Prostate gland (tissue), 2 donors: ENCODE measurements at regions not wholly inside any gene's neighbourhood (a gene's known extent, or its start where the extent isn't known, plus 50 kb on each side); places are given as distances from the start of the nearest gene placed in this dataset.

Experiments used
- DNase-seq: peaks from one replicate; pipeline ENCODE4 v3.0.0-alpha.2; 2019; ENCODE audit warnings: low spot score
- H3K27ac ChIP-seq, 2 donors: fragments of 200-600 bp; sonication (generic); 2 replicates each; pipeline ENCODE4 v1.5.1; 2017 to 2019
- H3K27me3 ChIP-seq: fragments of 200-600 bp; sonication (generic); replicated peaks from 2 replicates; pipeline ENCODE4 v1.5.1; 2019; ENCODE audit not compliant: insufficient read depth
- H3K36me3 ChIP-seq, 2 donors: fragments of 200-600 bp; sonication (generic); 1 replicate in 1 of 2; 2 replicates in 1 of 2; pipeline versions ENCODE4 v1.5.1 to v1.8.1; 2017 to 2019
- H3K4me1 ChIP-seq: fragments of 200-600 bp; sonication (generic); replicated peaks from 2 replicates; pipeline ENCODE4 v1.5.1; 2019
- H3K4me3 ChIP-seq, 2 donors: fragments of 200-600 bp; sonication (generic); 2 replicates each; pipeline ENCODE4 v1.5.1; 2017 to 2019
- H3K9me3 ChIP-seq: fragments of 200-600 bp; sonication (generic); 2 replicates; pipeline ENCODE4 v1.5.1; 2017
- CTCF ChIP-seq, 4 experiments: fragments of 200-600 bp in 2 of 4; fragments of 450-650 bp in 2 of 4; sonication (generic) in 2 of 4; IDR thresholded peaks; 1 replicate in 3 of 4; 2 replicates in 1 of 4; pipeline ENCODE4 v1.5.1; 2016 to 2019; ENCODE audit warnings: antibody characterized with exemption in 4 of 4, mild to moderate bottlenecking in 2 of 4, moderate library complexity in 2 of 4
- POLR2A ChIP-seq: fragments of 450-650 bp; IDR thresholded peaks from one replicate; pipeline ENCODE4 v1.6.1; 2016; ENCODE audit warnings: antibody characterized with exemption, mild to moderate bottlenecking
- POLR2AphosphoS5 ChIP-seq: sonication (generic); formaldehyde crosslinking; IDR thresholded peaks from one replicate; pipeline ENCODE4 v1.6.1; 2017; ENCODE audit warnings: antibody characterized with exemption
- WGBS: methylation state at CpG from one replicate; pipeline ENCODE4 v1.1.5; 2018; 5-methylcytosine and 5-hydroxymethylcytosine counted together
- intact Hi-C: fragments of 100-400 bp; cut with DNase I; formaldehyde crosslinking; loops from one replicate; pipeline ENCODE4 v1.14.2; 2022

GRCh38 chr7:17618652-17618974 lies 320.2 kb downstream of the AHR start:
- Histone ChIP-seq H3K27ac (no peak overlapping the region), H3K27me3 (no peaks in the 10 kb centered on the region), H3K9me3 (no peaks in the 10 kb centered on the region), H3K4me3 (no peak overlapping the region), H3K36me3 (no peaks in the 10 kb centered on the region), H3K4me1 (no peaks in the 10 kb centered on the region)
- TF ChIP-seq POLR2A: no peak
- TF ChIP-seq POLR2AphosphoS5: no peak
- TF ChIP-seq CTCF (IDR thresholded peaks at IDR 0.05): no peak
- intact Hi-C loops: no loop called here
- DNase-seq: no peak
- WGBS: 39% methylated on average over 1 of the region's 1 CpG

- H3K27me3 ChIP-seq: no peaks in the 10 kb centered on the region
- TF ChIP-seq CTCF (IDR thresholded peaks at IDR 0.05) (no peak), POLR2A (no peak), POLR2AphosphoS5 (no peak)
- DNase-seq: no peak
- H3K36me3 ChIP-seq: no peaks in the 10 kb centered on the region
- 85% methylated on average over 5 of the region's 5 CpGs for WGBS
- no peak overlapping the region for H3K27ac ChIP-seq
- intact Hi-C loops: no loop called here
- no peak overlapping the region for H3K4me3 ChIP-seq
- H3K9me3 ChIP-seq: no peaks in the 10 kb centered on the region
- H3K4me1 ChIP-seq: no peaks in the 10 kb centered on the region
These were observed 320.9 kb downstream of the AHR start for GRCh38 chr7:17619196-17619818.

- no peaks in the 10 kb centered on the region for H3K36me3 ChIP-seq
These were observed 319.7 kb downstream of the SNX13 start for GRCh38 chr7:17620566-17620965.

GRCh38 chr7:17622451-17622850 lies 317.8 kb downstream of the SNX13 start:
- TF ChIP-seq POLR2A (no peak), POLR2AphosphoS5 (no peak), CTCF (IDR thresholded peaks at IDR 0.05) (no peak)
- H3K9me3 ChIP-seq: no peaks in the 10 kb centered on the region
- no peaks in the 10 kb centered on the region for H3K27me3 ChIP-seq
- WGBS: 86% methylated on average over 2 of the region's 2 CpGs
- H3K4me3 ChIP-seq: no peak overlapping the region
- no peak for DNase-seq
- no peaks in the 10 kb centered on the region for H3K36me3 ChIP-seq
- H3K27ac ChIP-seq: no peak overlapping the region
- H3K4me1 ChIP-seq: no peaks in the 10 kb centered on the region
- intact Hi-C loops: no loop called here

More at GRCh38 chr7:17620566-17620965, 319.7 kb downstream of the SNX13 start:
- H3K4me1 ChIP-seq: no peaks in the 10 kb centered on the region
- intact Hi-C loops: no loop called here
- TF ChIP-seq POLR2A: no peak
- TF ChIP-seq CTCF (IDR thresholded peaks at IDR 0.05): no peak
- TF ChIP-seq POLR2AphosphoS5: no peak
- H3K27ac ChIP-seq: no peak overlapping the region
- no peaks in the 10 kb centered on the region for H3K27me3 ChIP-seq
- WGBS: 65% methylated on average over 2 of the region's 2 CpGs
- H3K4me3 ChIP-seq: no peak overlapping the region
- H3K9me3 ChIP-seq: no peaks in the 10 kb centered on the region
- no peak for DNase-seq

GRCh38 chr7:17623546-17624185 lies 316.6 kb downstream of the SNX13 start:
- TF ChIP-seq CTCF (IDR thresholded peaks at IDR 0.05) (no peak), POLR2AphosphoS5 (no peak), POLR2A (no peak)
- H3K9me3 ChIP-seq: no peaks in the 10 kb centered on the region
- H3K27ac ChIP-seq: no peak overlapping the region
- no peaks in the 10 kb centered on the region for H3K4me1 ChIP-seq
- H3K27me3 ChIP-seq: no peaks in the 10 kb centered on the region
- H3K36me3 ChIP-seq: no peaks in the 10 kb centered on the region
- intact Hi-C loops: no loop called here
- no peak overlapping the region for H3K4me3 ChIP-seq
- no peak for DNase-seq
